Activated CD8-positive, alpha-beta T cell treated with anti-CD3 and anti-CD28 coated beads for 36 hours (primary cell): ENCODE measurements at regions not wholly inside any gene's neighbourhood (a gene's known extent, or its start where the extent isn't known, plus 50 kb on each side); places are given as distances from the start of the nearest gene placed in this dataset.

Experiments
- ATAC-seq: fragments of 200-7000 bp; cut with Tn5 transposase; one replicate; pipeline ENCODE4 v1.10.0; 2021; ENCODE audit warnings: mild to moderate bottlenecking, moderate library complexity
- CTCF ChIA-PET: fragments of 350-600 bp; sonication (Branson Sonifier 250); formaldehyde crosslinking; loops from one replicate; lab custom pipeline; 2021; ENCODE audit warnings: antibody characterized with exemption; lab: Charles Lee
- POLR2A ChIA-PET: fragments of 350-600 bp; sonication (Branson Sonifier 250); formaldehyde crosslinking; loops from one replicate; lab custom pipeline; 2021; ENCODE audit warnings: antibody characterized with exemption; lab: Charles Lee
- DNase-seq: peaks from one replicate; pipeline ENCODE4 v3.0.0-alpha.2; 2020
- H3K27ac Mint-ChIP-seq: one replicate; pipeline ENCODE4 v1.8.0; 2021; ENCODE audit warnings: mild to moderate bottlenecking, mixed read lengths
- H3K27me3 Mint-ChIP-seq: one replicate; pipeline ENCODE4 v1.8.0; 2021; ENCODE audit warnings: mixed read lengths
- H3K36me3 Mint-ChIP-seq: one replicate; pipeline ENCODE4 v1.8.0; 2021; ENCODE audit warnings: low read depth, mixed read lengths
- H3K4me1 Mint-ChIP-seq: one replicate; pipeline ENCODE4 v1.8.0; 2021; ENCODE audit warnings: low read depth, mixed read lengths
- H3K4me3 Mint-ChIP-seq: one replicate; pipeline ENCODE4 v1.8.0; 2021; ENCODE audit warnings: mild to moderate bottlenecking, moderate library complexity, mixed read lengths
- H3K9me3 Mint-ChIP-seq: one replicate; pipeline ENCODE4 v1.8.0; 2021; ENCODE audit warnings: mixed read lengths
- intact Hi-C: fragments of 100-400 bp; cut with micrococcal nuclease; formaldehyde crosslinking; loops from one replicate; pipeline ENCODE4 v1.10.0; 2022
- TF ChIP-seq, protein P1 (sequence below): fragments of 200-600 bp; IDR thresholded peaks from one replicate; pipeline ENCODE4 v1.8.0; 2022; ENCODE audit warnings: antibody characterized with exemption, mild to moderate bottlenecking

DNA sequence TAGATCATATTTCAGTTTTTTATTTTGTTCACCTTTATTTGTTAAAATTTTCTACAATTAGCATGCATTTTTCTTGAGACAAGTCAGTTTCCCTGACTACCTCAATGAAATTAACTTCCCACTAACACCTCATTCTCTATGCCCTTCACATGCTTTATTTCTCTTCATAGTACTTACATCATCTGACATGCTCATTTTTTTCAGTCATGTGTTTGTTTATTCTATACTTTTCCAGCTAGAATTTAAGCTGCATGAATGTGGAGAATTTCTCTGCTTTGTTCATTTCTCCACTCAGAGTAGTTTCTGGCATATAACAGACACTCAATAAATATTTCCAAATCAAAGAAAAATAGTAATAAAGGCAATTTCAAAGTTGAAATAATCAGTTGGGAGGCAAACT is 78.9 kb upstream of the SCN7A start:
- ChIA-PET POLR2A (no interaction called here), CTCF (no interaction called here)
- no peak for ATAC-seq
- Mint-ChIP-seq H3K27ac (no peak overlapping the region), H3K27me3 (no peaks in the 10 kb centered on the region), H3K4me1 (no peaks in the 10 kb centered on the region), H3K36me3 (no peaks in the 10 kb centered on the region), H3K4me3 (no peak overlapping the region), H3K9me3 (no peaks in the 10 kb centered on the region)
- no peak for DNase-seq
- TF ChIP-seq, protein P1, sequence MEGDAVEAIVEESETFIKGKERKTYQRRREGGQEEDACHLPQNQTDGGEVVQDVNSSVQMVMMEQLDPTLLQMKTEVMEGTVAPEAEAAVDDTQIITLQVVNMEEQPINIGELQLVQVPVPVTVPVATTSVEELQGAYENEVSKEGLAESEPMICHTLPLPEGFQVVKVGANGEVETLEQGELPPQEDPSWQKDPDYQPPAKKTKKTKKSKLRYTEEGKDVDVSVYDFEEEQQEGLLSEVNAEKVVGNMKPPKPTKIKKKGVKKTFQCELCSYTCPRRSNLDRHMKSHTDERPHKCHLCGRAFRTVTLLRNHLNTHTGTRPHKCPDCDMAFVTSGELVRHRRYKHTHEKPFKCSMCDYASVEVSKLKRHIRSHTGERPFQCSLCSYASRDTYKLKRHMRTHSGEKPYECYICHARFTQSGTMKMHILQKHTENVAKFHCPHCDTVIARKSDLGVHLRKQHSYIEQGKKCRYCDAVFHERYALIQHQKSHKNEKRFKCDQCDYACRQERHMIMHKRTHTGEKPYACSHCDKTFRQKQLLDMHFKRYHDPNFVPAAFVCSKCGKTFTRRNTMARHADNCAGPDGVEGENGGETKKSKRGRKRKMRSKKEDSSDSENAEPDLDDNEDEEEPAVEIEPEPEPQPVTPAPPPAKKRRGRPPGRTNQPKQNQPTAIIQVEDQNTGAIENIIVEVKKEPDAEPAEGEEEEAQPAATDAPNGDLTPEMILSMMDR: no peak
- intact Hi-C loops: no loop called here

DNA sequence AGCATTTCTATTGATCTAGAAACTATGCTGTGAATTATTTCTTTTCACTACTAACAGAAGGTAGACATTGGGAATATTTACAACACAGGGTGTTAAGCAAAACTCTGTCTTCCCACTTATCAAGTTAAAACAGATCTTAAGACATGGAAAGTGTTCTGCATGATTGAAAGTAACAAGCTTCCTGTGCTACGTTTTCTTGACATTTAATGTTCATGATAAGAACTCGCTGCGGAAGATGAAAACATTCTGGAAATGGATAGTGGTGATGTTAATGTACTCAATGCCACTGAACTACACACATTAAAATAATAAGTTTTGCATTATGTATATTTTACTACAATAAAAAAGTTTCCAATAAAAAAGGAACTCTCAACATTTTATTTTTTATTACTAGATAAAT is 74.4 kb upstream of the SCN7A start:
- no peaks in the 10 kb centered on the region for H3K9me3 Mint-ChIP-seq
- no peak overlapping the region for H3K4me3 Mint-ChIP-seq
- ChIA-PET POLR2A (no interaction called here), CTCF (no interaction called here)
- no peak for DNase-seq
- TF ChIP-seq, protein P1: no peak
- intact Hi-C loops: no loop called here
- no peaks in the 10 kb centered on the region for H3K36me3 Mint-ChIP-seq
- no peak for ATAC-seq
- H3K27ac Mint-ChIP-seq: no peak overlapping the region
- H3K4me1 Mint-ChIP-seq: no peaks in the 10 kb centered on the region
- H3K27me3 Mint-ChIP-seq: peaks cover 1% of the 10 kb centered on the region

DNA sequence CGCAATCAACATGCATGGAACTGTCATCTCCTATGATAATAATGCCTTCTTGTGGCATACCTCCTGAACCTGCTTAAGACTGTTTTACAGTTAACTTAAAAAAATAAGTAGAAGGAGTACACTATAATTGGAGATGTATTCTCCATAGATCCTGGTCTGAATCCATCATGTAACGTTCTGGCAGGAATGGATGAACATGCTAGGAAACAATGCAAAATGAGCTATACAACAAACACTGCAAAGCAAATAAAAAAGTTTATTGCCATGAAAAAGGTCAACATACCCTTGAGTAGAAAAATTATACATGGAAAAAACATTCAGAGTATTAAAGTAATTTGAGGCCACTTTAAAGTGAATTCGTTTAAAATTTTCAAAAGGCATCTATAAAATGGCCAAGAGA is 71.5 kb upstream of the SCN7A start:
- ATAC-seq: no peak
- TF ChIP-seq, protein P1: no peak
- intact Hi-C loops: no loop called here
- Mint-ChIP-seq H3K36me3 (no peaks in the 10 kb centered on the region), H3K27me3 (peaks cover 1% of the 10 kb centered on the region), H3K9me3 (no peaks in the 10 kb centered on the region), H3K27ac (no peak overlapping the region), H3K4me3 (no peak overlapping the region), H3K4me1 (no peaks in the 10 kb centered on the region)
- DNase-seq: no peak
- CTCF ChIA-PET: no interaction called here
- POLR2A ChIA-PET: no interaction called here

DNA sequence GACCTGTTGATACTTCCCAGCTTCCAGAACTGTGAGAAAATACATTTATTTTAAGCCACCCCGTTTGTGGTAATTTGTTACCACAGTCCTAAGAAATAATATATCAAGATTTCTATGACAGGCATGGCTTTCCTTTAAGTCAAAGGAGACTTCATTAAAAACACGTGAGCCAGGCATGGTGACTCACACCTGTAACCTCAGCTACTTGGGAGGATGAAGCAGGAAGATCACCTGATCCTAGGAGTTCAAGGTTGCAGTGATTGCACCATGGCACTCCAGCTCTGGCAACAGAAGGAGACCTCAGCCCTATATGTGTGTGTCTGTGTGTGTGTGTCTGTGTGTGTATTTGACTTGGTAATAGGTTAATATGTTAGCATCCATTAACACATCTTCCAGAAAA is 69.8 kb upstream of the SCN7A start:
- Mint-ChIP-seq H3K27me3 (peaks cover 1% of the 10 kb centered on the region), H3K36me3 (no peaks in the 10 kb centered on the region), H3K27ac (no peak overlapping the region), H3K4me1 (no peaks in the 10 kb centered on the region), H3K9me3 (no peaks in the 10 kb centered on the region), H3K4me3 (no peak overlapping the region)
- no peak for DNase-seq
- POLR2A ChIA-PET: no interaction called here
- intact Hi-C loops: no loop called here
- CTCF ChIA-PET: no interaction called here
- ATAC-seq: no peak
- TF ChIP-seq, protein P1: no peak

DNA sequence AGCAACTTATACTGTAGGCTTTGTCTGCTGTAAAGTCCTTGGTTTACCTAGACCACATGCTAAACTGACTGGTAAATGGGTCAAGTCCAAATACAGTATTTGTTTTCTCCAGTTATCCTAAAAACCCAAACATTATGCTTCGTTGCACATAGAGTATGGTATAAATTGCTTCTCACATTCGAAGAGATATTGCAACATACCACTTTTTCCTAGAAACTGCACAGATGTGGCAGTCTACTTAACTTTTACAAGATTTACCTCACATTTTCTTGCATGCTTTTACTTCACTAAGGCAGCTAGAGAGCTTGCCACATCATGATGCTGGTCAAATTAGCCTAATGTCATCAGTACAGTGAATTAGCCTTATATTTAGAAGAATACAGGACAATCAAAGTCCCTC is 66.0 kb upstream of the SCN7A start:
- CTCF ChIA-PET: no interaction called here
- POLR2A ChIA-PET: no interaction called here
- DNase-seq (no peak), ATAC-seq (no peak)
- H3K36me3 Mint-ChIP-seq: no peaks in the 10 kb centered on the region
- peaks cover 1% of the 10 kb centered on the region for H3K27me3 Mint-ChIP-seq
- H3K27ac Mint-ChIP-seq: no peak overlapping the region
- TF ChIP-seq, protein P1: no peak
- H3K9me3 Mint-ChIP-seq: no peaks in the 10 kb centered on the region
- intact Hi-C loops: no loop called here
- H3K4me3 Mint-ChIP-seq: no peak overlapping the region
- H3K4me1 Mint-ChIP-seq: no peaks in the 10 kb centered on the region
